ENCODE measurements at regions not wholly inside any gene's neighbourhood (a gene's known extent, or its start where the extent isn't known, plus 50 kb on each side); places are given as distances from the start of the nearest gene placed in this dataset.

DNA sequence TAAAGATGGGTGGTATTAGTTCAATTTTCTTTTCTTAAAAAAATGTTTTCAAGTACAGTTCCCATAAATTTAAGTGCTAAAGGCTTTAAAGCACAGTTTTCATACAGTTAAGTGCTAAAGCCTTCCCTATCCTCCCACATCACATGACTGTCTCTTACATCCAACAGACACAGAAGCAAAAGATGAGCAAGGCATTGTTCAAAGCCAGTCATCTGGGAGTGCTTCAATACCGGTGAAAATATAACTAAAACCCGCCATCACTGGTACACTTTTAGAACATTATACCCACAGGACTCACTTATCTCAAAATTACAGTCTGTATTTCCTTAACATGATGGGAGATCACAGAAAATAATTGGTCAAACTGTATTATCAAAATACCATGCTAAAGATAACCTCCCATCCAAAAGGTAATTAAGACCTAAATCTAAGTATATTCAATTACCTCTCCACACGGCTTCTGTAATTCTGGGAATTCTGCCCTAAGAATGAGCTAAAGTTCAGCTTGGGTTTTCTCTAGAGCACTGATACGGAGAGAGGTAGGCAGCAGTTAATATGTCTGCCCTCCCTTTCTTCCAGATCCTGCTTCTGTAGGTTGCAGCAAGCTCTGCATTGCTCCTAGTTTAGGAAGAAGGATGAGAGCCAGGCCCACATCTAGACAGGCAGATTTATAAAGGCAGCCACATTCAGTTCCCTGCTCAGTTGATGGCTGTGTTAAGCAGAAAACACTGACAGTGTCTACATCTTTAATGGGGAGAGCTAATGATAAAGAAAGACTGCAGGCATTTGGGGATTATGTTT is 474.8 kb upstream of the PFKP start:
- TF ChIP-seq, protein P1, sequence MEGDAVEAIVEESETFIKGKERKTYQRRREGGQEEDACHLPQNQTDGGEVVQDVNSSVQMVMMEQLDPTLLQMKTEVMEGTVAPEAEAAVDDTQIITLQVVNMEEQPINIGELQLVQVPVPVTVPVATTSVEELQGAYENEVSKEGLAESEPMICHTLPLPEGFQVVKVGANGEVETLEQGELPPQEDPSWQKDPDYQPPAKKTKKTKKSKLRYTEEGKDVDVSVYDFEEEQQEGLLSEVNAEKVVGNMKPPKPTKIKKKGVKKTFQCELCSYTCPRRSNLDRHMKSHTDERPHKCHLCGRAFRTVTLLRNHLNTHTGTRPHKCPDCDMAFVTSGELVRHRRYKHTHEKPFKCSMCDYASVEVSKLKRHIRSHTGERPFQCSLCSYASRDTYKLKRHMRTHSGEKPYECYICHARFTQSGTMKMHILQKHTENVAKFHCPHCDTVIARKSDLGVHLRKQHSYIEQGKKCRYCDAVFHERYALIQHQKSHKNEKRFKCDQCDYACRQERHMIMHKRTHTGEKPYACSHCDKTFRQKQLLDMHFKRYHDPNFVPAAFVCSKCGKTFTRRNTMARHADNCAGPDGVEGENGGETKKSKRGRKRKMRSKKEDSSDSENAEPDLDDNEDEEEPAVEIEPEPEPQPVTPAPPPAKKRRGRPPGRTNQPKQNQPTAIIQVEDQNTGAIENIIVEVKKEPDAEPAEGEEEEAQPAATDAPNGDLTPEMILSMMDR (IDR thresholded peaks at IDR 0.05; ENCODE audit: low read depth, low read length) = no peak
- no peak overlapping the region for H3K4me3 ChIP-seq (ENCODE audit: low read depth, low read length)

DNA sequence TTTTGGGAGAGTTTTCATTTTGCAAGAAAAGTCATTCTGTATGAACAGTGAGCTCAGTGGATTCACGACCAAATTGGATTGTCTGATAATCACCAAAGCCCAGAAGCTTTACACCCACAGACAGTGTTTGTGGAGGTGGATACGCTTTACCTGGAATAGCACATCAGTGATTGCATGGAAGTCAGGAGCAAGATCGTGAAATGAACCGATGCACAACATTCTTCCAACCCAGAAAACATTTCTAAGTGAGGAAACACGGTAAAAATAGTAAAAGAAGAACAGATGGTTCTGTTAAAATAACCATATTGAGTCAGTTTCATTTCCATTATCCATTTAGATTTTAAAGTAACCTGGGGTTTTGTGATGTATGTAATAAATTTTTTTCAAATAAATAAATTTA is 478.2 kb upstream of the PFKP start:
- no peak overlapping the region for H3K4me3 ChIP-seq (ENCODE audit: low read depth, low read length)
- TF ChIP-seq, protein P1 (IDR thresholded peaks at IDR 0.05; ENCODE audit: low read depth, low read length) = no peak

DNA sequence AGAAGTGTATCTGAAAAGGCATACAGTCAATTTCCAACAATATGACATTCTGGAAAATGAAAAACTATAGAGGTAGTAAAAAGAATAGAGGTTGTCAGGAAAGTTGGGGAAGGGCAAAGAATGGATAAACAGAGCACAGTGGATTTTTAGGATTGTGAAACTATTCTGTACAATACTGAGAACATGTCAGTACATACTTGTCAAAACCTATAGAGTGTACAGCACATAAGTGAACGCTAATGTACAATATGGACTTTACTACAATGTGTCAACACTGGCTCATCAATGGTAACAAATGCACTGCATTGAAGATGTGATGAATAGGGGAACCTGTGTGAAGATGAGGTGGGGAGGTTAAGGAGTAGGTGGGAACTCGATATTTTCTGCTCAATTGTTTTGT is 483.0 kb upstream of the PFKP start:
- TF ChIP-seq, protein P1 (IDR thresholded peaks at IDR 0.05; ENCODE audit: low read depth, low read length) = no peak
- no peak overlapping the region for H3K4me3 ChIP-seq (ENCODE audit: low read depth, low read length)

- TF ChIP-seq, protein P1 (IDR thresholded peaks at IDR 0.05; ENCODE audit: low read depth, low read length) = no peak
- no peak overlapping the region for H3K4me3 ChIP-seq (ENCODE audit: low read depth, low read length)
Measured at GRCh38 chr10:2576892-2577291, 490.5 kb upstream of the PFKP start.

GRCh38 chr10:2575460-2575859 is 491.9 kb upstream of the PFKP start:
- TF ChIP-seq, protein P1 (IDR thresholded peaks at IDR 0.05; ENCODE audit: low read depth, low read length) = no peak
- H3K4me3 ChIP-seq (ENCODE audit: low read depth, low read length) = no peak overlapping the region

- H3K4me3 ChIP-seq (ENCODE audit: low read depth, low read length) = no peak overlapping the region
- TF ChIP-seq, protein P1 (IDR thresholded peaks at IDR 0.05; ENCODE audit: low read depth, low read length) = no peak
Measured at GRCh38 chr10:2572611-2573010, 494.7 kb upstream of the PFKP start.

DNA sequence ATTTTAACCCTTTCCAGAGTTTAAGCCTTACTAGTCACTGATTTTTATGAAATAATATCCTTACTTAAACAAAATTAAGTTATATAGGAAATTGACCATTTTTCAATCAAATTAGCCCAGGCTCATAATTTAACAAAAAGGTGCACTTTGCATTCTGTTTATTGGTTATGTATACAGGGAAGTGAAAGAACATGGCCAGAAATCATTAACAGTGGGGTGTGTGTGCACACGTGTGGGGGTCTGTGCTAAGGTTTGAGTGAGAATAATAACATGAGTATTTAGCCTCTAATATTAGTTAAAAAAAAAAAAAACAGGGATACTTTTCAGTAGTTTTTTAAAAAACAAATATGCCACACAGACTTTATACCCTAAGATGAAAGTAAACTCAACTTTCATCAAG is 510.5 kb upstream of the PFKP start:
- TF ChIP-seq, protein P1 (IDR thresholded peaks at IDR 0.05; ENCODE audit: low read depth, low read length) = no peak
- H3K4me3 ChIP-seq (ENCODE audit: low read depth, low read length) = no peak overlapping the region

Data from WI38 (cell line).